ENCODE measurements at regions not wholly inside any gene's neighbourhood (a gene's known extent, or its start where the extent isn't known, plus 50 kb on each side); places are given as distances from the start of the nearest gene placed in this dataset.

- TF ChIP-seq JUND (IDR thresholded peaks at IDR 0.05; ENCODE audit: low read depth) = no peak
- no peak for DNase-seq (ENCODE audit: low read depth in 1 of 2, low spot score in 1 of 2)
- in situ Hi-C loops (cut with HindIII; ENCODE audit: low pct_unique_long_range_greater_than_20kb, low sequenced_read_pairs) = no loop called here
Measured at GRCh38 chr22:48753752-48754517, 1073.7 kb downstream of the BRD1 start.

- no peak for DNase-seq (ENCODE audit: low read depth in 1 of 2, low spot score in 1 of 2)
- in situ Hi-C loops (cut with HindIII; ENCODE audit: low pct_unique_long_range_greater_than_20kb, low sequenced_read_pairs) = no loop called here
- no peak for TF ChIP-seq JUND (IDR thresholded peaks at IDR 0.05; ENCODE audit: low read depth)
Measured at GRCh38 chr22:48753381-48753730, 1074.3 kb downstream of the BRD1 start.

GRCh38 chr22:48752451-48753380, 1075.0 kb downstream of the BRD1 start:
- in situ Hi-C loops (cut with HindIII; ENCODE audit: low pct_unique_long_range_greater_than_20kb, low sequenced_read_pairs) = no loop called here
- no peak for TF ChIP-seq JUND (IDR thresholded peaks at IDR 0.05; ENCODE audit: low read depth)
- DNase-seq (ENCODE audit: low read depth in 1 of 2, low spot score in 1 of 2) = no peak

GRCh38 chr22:48751539-48752437, 1075.9 kb downstream of the BRD1 start:
- TF ChIP-seq JUND (IDR thresholded peaks at IDR 0.05; ENCODE audit: low read depth) = no peak
- DNase-seq (ENCODE audit: low read depth in 1 of 2, low spot score in 1 of 2) = no peak
- in situ Hi-C loops (cut with HindIII; ENCODE audit: low pct_unique_long_range_greater_than_20kb, low sequenced_read_pairs) = no loop called here

GRCh38 chr22:48750826-48751440, 1076.7 kb downstream of the BRD1 start:
- in situ Hi-C loops (cut with HindIII; ENCODE audit: low pct_unique_long_range_greater_than_20kb, low sequenced_read_pairs) = no loop called here
- no peak for TF ChIP-seq JUND (IDR thresholded peaks at IDR 0.05; ENCODE audit: low read depth)
- no peak for DNase-seq (ENCODE audit: low read depth in 1 of 2, low spot score in 1 of 2)

GRCh38 chr22:48750282-48750681, 1077.4 kb downstream of the BRD1 start:
- TF ChIP-seq JUND (IDR thresholded peaks at IDR 0.05; ENCODE audit: low read depth) = no peak
- in situ Hi-C loops (cut with HindIII; ENCODE audit: low pct_unique_long_range_greater_than_20kb, low sequenced_read_pairs) = no loop called here
- DNase-seq (ENCODE audit: low read depth in 1 of 2, low spot score in 1 of 2) = no peak

GRCh38 chr22:48749555-48750227, 1078.0 kb downstream of the BRD1 start:
- DNase-seq (ENCODE audit: low read depth in 1 of 2, low spot score in 1 of 2) = no peak
- no peak for TF ChIP-seq JUND (IDR thresholded peaks at IDR 0.05; ENCODE audit: low read depth)
- in situ Hi-C loops (cut with HindIII; ENCODE audit: low pct_unique_long_range_greater_than_20kb, low sequenced_read_pairs) = no loop called here

GRCh38 chr22:48748860-48749554, 1078.7 kb downstream of the BRD1 start:
- no peak for DNase-seq (ENCODE audit: low read depth in 1 of 2, low spot score in 1 of 2)
- in situ Hi-C loops (cut with HindIII; ENCODE audit: low pct_unique_long_range_greater_than_20kb, low sequenced_read_pairs) = no loop called here
- no peak for TF ChIP-seq JUND (IDR thresholded peaks at IDR 0.05; ENCODE audit: low read depth)

- in situ Hi-C loops (cut with HindIII; ENCODE audit: low pct_unique_long_range_greater_than_20kb, low sequenced_read_pairs) = no loop called here
- DNase-seq (ENCODE audit: low read depth in 1 of 2, low spot score in 1 of 2) = no peak
- no peak for TF ChIP-seq JUND (IDR thresholded peaks at IDR 0.05; ENCODE audit: low read depth)
Measured at GRCh38 chr22:48748113-48748859, 1079.4 kb downstream of the BRD1 start.

GRCh38 chr22:48746789-48747425, 1080.8 kb downstream of the BRD1 start:
- in situ Hi-C loops (cut with HindIII; ENCODE audit: low pct_unique_long_range_greater_than_20kb, low sequenced_read_pairs) = no loop called here
- TF ChIP-seq JUND (IDR thresholded peaks at IDR 0.05; ENCODE audit: low read depth) = no peak
- no peak for DNase-seq (ENCODE audit: low read depth in 1 of 2, low spot score in 1 of 2)
